Stimulated activated CD4-positive, alpha-beta T cell treated with anti-CD3 and anti-CD28 coated beads, Interleukin-12 subunit alpha, Interleukin-12 subunit beta, amount 100 ng/mL, for 24 hours (primary cell): ENCODE measurements at regions not wholly inside any gene's neighbourhood (a gene's known extent, or its start where the extent isn't known, plus 50 kb on each side); places are given as distances from the start of the nearest gene placed in this dataset.

ENCODE experiments used
- DNase-seq, 2 experiments: peaks; one replicate each; pipeline ENCODE4 v3.0.0-alpha.2; 2020; ENCODE audit warnings: low read depth in 2 of 2

GRCh38 chr3:96106701-96107100, 707.7 kb upstream of the EPHA6 start:
- no peak for DNase-seq
